ENCODE measurements at regions not wholly inside any gene's neighbourhood (a gene's known extent, or its start where the extent isn't known, plus 50 kb on each side); places are given as distances from the start of the nearest gene placed in this dataset.

- no peak for TF ChIP-seq EZH2 (IDR thresholded peaks at IDR 0.05; ENCODE audit: borderline replicate concordance, low read length)
- no peak for TF ChIP-seq CTCF (IDR thresholded peaks at IDR 0.05; ENCODE audit: low read length)
Observed at GRCh38 chr2:198703281-198703680, 754.5 kb downstream of the SATB2 start.

Data from OCI-LY1 (cell line).